ENCODE measurements at regions not wholly inside any gene's neighbourhood (a gene's known extent, or its start where the extent isn't known, plus 50 kb on each side); places are given as distances from the start of the nearest gene placed in this dataset.
"Not testable (repeated sequence)": the region's sequence is repeated elsewhere in the genome, so short reads cannot be mapped to it uniquely, and the experiment has no call there.

GRCh38 chr1:199246716-199247115 is 607.9 kb downstream of the PTPRC start:
- intact Hi-C loops (cut with DNase I) = no loop called here

GRCh38 chr1:199247891-199248290 is 609.1 kb downstream of the PTPRC start:
- Histone ChIP-seq H3K36me3 (ENCODE audit: control insufficient read depth in 2 of 3, insufficient read depth in 3 of 3, low read length in 3 of 3) (no peaks in the 10 kb centered on the region), H3K27ac (ENCODE audit: low read depth in 2 of 2, low read length in 2 of 2) (no peak overlapping the region), H3K9me3 (ENCODE audit: control insufficient read depth in 2 of 3, insufficient read depth in 1 of 3, low read length in 3 of 3) (no peaks in the 10 kb centered on the region), H3K4me3 (ENCODE audit: low read length in 3 of 3) (no peak overlapping the region), H3K9ac (ENCODE audit: low read length in 3 of 3) (no peak overlapping the region), H3K27me3 (ENCODE audit: control insufficient read depth, insufficient read depth, low read length) (no peaks in the 10 kb centered on the region), H3K4me1 (ENCODE audit: control insufficient read depth in 2 of 3, insufficient read depth in 2 of 3, low read depth in 1 of 3, low read length in 3 of 3) (no peaks in the 10 kb centered on the region)
- no peak for TF ChIP-seq CTCF (IDR thresholded peaks at IDR 0.05; ENCODE audit: borderline replicate concordance, extremely low read depth, insufficient read depth)
- DNase-seq (no peak), FAIRE-seq (no peak)
- intact Hi-C loops (cut with DNase I) = no loop called here

More at GRCh38 chr1:199246716-199247115, 607.9 kb downstream of the PTPRC start:
- no peak for TF ChIP-seq CTCF (IDR thresholded peaks at IDR 0.05; ENCODE audit: borderline replicate concordance, extremely low read depth, insufficient read depth)
- Histone ChIP-seq H3K9me3 (ENCODE audit: control insufficient read depth in 2 of 3, insufficient read depth in 1 of 3, low read length in 3 of 3) (no peaks in the 10 kb centered on the region), H3K4me3 (ENCODE audit: low read length in 3 of 3) (no peak overlapping the region), H3K27ac (ENCODE audit: low read depth in 2 of 2, low read length in 2 of 2) (no peak overlapping the region), H3K4me1 (ENCODE audit: control insufficient read depth in 2 of 3, insufficient read depth in 2 of 3, low read depth in 1 of 3, low read length in 3 of 3) (no peaks in the 10 kb centered on the region), H3K9ac (ENCODE audit: low read length in 3 of 3) (no peak overlapping the region), H3K27me3 (ENCODE audit: control insufficient read depth, insufficient read depth, low read length) (no peaks in the 10 kb centered on the region), H3K36me3 (ENCODE audit: control insufficient read depth in 2 of 3, insufficient read depth in 3 of 3, low read length in 3 of 3) (no peaks in the 10 kb centered on the region)
- DNase-seq (no peak), FAIRE-seq (no peak)

GRCh38 chr1:199254040-199254439 is 615.2 kb downstream of the PTPRC start:
- H3K27me3 ChIP-seq (ENCODE audit: control insufficient read depth, insufficient read depth, low read length); DNase-seq; H3K9ac ChIP-seq (ENCODE audit: low read length in 3 of 3); H3K9me3 ChIP-seq (ENCODE audit: control insufficient read depth in 2 of 3, insufficient read depth in 1 of 3, low read length in 3 of 3); FAIRE-seq; H3K36me3 ChIP-seq (ENCODE audit: control insufficient read depth in 2 of 3, insufficient read depth in 3 of 3, low read length in 3 of 3); H3K4me1 ChIP-seq (ENCODE audit: control insufficient read depth in 2 of 3, insufficient read depth in 2 of 3, low read depth in 1 of 3, low read length in 3 of 3); intact Hi-C loops (cut with DNase I); H3K27ac ChIP-seq (ENCODE audit: low read depth in 2 of 2, low read length in 2 of 2); H3K4me3 ChIP-seq (ENCODE audit: low read length in 3 of 3): not testable (repeated sequence)

DNA sequence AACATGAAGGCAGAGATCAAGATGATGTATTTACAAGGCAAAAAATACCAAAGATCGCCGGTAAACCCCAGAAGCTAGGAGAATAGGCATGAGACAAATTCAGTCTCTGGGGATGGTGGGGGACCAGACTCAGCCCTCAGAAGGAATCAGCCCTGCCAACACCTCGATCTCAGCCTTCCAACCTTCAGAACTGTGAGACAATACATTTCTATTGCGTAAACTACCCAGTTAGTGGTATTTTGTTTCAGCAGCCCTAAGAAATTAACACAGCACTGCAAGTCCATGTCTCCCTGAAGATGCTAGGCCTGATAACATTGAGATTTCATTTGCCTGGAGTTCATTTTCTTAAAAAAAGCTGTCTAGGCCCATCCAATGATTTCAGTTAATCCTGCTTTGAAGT is 622.5 kb downstream of the PTPRC start:
- intact Hi-C loops (cut with DNase I) = no loop called here
- no peak overlapping the region for H3K27ac ChIP-seq (ENCODE audit: low read depth in 2 of 2, low read length in 2 of 2)
- H3K4me1 ChIP-seq (ENCODE audit: control insufficient read depth in 2 of 3, insufficient read depth in 2 of 3, low read depth in 1 of 3, low read length in 3 of 3) = no peaks in the 10 kb centered on the region
- FAIRE-seq (no peak), DNase-seq (no peak)
- H3K36me3 ChIP-seq (ENCODE audit: control insufficient read depth in 2 of 3, insufficient read depth in 3 of 3, low read length in 3 of 3) = no peaks in the 10 kb centered on the region
- peaks cover 0 to under 1% (median 0%) of the 10 kb centered on the region in 3 donors for H3K9me3 ChIP-seq (ENCODE audit: control insufficient read depth in 2 of 3, insufficient read depth in 1 of 3, low read length in 3 of 3)
- no peaks in the 10 kb centered on the region for H3K27me3 ChIP-seq (ENCODE audit: control insufficient read depth, insufficient read depth, low read length)
- TF ChIP-seq CTCF (IDR thresholded peaks at IDR 0.05; ENCODE audit: borderline replicate concordance, extremely low read depth, insufficient read depth) = no peak
- H3K9ac ChIP-seq (ENCODE audit: low read length in 3 of 3) = no peak overlapping the region
- H3K4me3 ChIP-seq (ENCODE audit: low read length in 3 of 3) = no peak overlapping the region

Measured in kidney (tissue), 13 donors.